Neural progenitor cell (in vitro differentiated cells): ENCODE measurements at regions not wholly inside any gene's neighbourhood (a gene's known extent, or its start where the extent isn't known, plus 50 kb on each side); places are given as distances from the start of the nearest gene placed in this dataset.

ENCODE experiments used
- CTCF ChIP-seq: fragments of 200-600 bp; sonication (generic); IDR thresholded peaks from 2 replicates; pipeline ENCODE4 v1.5.1; 2017; ENCODE audit warnings: antibody characterized with exemption, mild to moderate bottlenecking
- EZH2 ChIP-seq: fragments of 200-600 bp; sonication (generic); IDR thresholded peaks from 2 replicates; pipeline ENCODE4 v1.6.1; 2017; ENCODE audit warnings: antibody characterized with exemption, mild to moderate bottlenecking, moderate library complexity
- EZH2phosphoT487 ChIP-seq: fragments of 200-600 bp; sonication (generic); IDR thresholded peaks from 2 replicates; pipeline ENCODE4 v1.6.1; 2017; ENCODE audit warnings: antibody characterized with exemption

- TF ChIP-seq CTCF = no peak
- TF ChIP-seq EZH2 = no peak
- no peak for TF ChIP-seq EZH2phosphoT487
Measured at GRCh38 chr4:102420563-102421398, 75.5 kb upstream of the SLC39A8 start.
